HepG2 (cell line): ENCODE measurements at regions not wholly inside any gene's neighbourhood (a gene's known extent, or its start where the extent isn't known, plus 50 kb on each side); places are given as distances from the start of the nearest gene placed in this dataset.

Experiments
- ATAC-seq: fragments of 200-7000 bp; cut with Tn5 transposase; 3 replicates; pipeline ENCODE4 v1.9.1; 2020; ENCODE audit warnings: mild to moderate bottlenecking, moderate library complexity
- BruUV-seq: library from RNA; stranded (reverse); fragments of 400-500 nt; replicated peaks from 2 replicates; lab custom pipeline; 2021; lab: Mats Ljungman, UMichigan
- CTCF ChIA-PET: fragments of 300-600 bp; formaldehyde crosslinking; extraction: SDS; loops from one replicate; lab custom pipeline; 2021; ENCODE audit warnings: low total read pairs, inconsistent platforms, low intra/inter-chr PET ratio; lab: Yijun Ruan, JAX
- POLR2A ChIA-PET: fragments of 350-600 bp; sonication (Branson Sonifier 250); formaldehyde crosslinking; loops from one replicate; lab custom pipeline; 2020; ENCODE audit warnings: antibody characterized with exemption, inconsistent platforms; lab: Yijun Ruan, JAX
- DNase-seq: peaks from one replicate; pipeline ENCODE4 v3.0.0-alpha.2; 2015; ENCODE audit warnings: low spot score
- FAIRE-seq: peaks from 3 replicates; lab custom pipeline; 2011; peaks lifted over from hg19 to GRCh38; lab: Jason Lieb, UNC
- H2AFZ ChIP-seq: one replicate; pipeline ENCODE4 v1.6.1; 2011; ENCODE audit warnings: low read length, inconsistent platforms
- H3K27ac ChIP-seq: fragments of 300-600 bp; 3 replicates; pipeline ENCODE4 v1.8.0; 2011; ENCODE audit warnings: mixed run types, mild to moderate bottlenecking, mixed read lengths, low read length, inconsistent platforms; ENCODE audit not compliant: insufficient read depth; ENCODE audit errors: extremely low read length
- H3K27me3 ChIP-seq, 2 experiments: fragments of 200-600 bp in 1 of 2; 2 replicates in 1 of 2; 3 replicates in 1 of 2; pipeline versions ENCODE4 v1.6.0 to v1.8.0; 2011; ENCODE audit warnings: low read length in 2 of 2, mild to moderate bottlenecking in 2 of 2, moderate library complexity in 2 of 2, inconsistent platforms in 1 of 2; ENCODE audit not compliant: insufficient read depth in 2 of 2, control insufficient read depth in 1 of 2
- H3K36me3 ChIP-seq, 2 experiments: fragments of 200-600 bp in 1 of 2; replicated peaks in 1 of 2; 2 replicates in 1 of 2; 3 replicates in 1 of 2; pipeline versions ENCODE4 v1.5.1 to v1.8.0; 2011; ENCODE audit warnings: low read length in 2 of 2, inconsistent platforms in 1 of 2; ENCODE audit not compliant: insufficient read depth in 2 of 2, control insufficient read depth in 1 of 2
- H3K4me1 ChIP-seq: 2 replicates; pipeline ENCODE4 v1.5.1; 2012; ENCODE audit warnings: low read length, inconsistent platforms; ENCODE audit not compliant: insufficient read depth
- H3K4me2 ChIP-seq: 2 replicates; pipeline ENCODE4 v1.6.0; 2011; ENCODE audit warnings: low read depth, low read length, inconsistent platforms
- H3K4me3 ChIP-seq, 3 experiments: fragments of 200-600 bp in 1 of 3; sonication (generic), shearing (Covaris generic) in 1 of 3; replicated peaks in 1 of 3; 2 replicates each; pipeline ENCODE4 v1.5.1; 2011 to 2016; ENCODE audit warnings: low read length in 3 of 3, inconsistent platforms in 2 of 3, low read depth in 2 of 3, mild to moderate bottlenecking in 2 of 3, control low read depth in 1 of 3, mixed read lengths in 1 of 3; ENCODE audit not compliant: insufficient read depth in 1 of 3
- H3K79me2 ChIP-seq: one replicate; pipeline ENCODE4 v1.6.1; 2011; ENCODE audit warnings: low read length, inconsistent platforms; ENCODE audit not compliant: insufficient read depth
- H3K9ac ChIP-seq: 2 replicates; pipeline ENCODE4 v1.6.0; 2011; ENCODE audit warnings: mild to moderate bottlenecking, low read depth, low read length, inconsistent platforms; ENCODE audit not compliant: insufficient read depth
- H3K9me3 ChIP-seq: 2 replicates; pipeline ENCODE4 v1.5.1; 2012; ENCODE audit warnings: mild to moderate bottlenecking, low read length
- H4K20me1 ChIP-seq: 2 replicates; pipeline ENCODE4 v1.6.0; 2011; ENCODE audit warnings: inconsistent platforms, mild to moderate bottlenecking, low read length, moderate library complexity; ENCODE audit not compliant: insufficient read depth
- CSRNP1 ChIP-seq: sonication (generic); formaldehyde crosslinking; IDR thresholded peaks from 2 replicates; pipeline ENCODE4 v1.8.1; 2023; ENCODE audit warnings: mild to moderate bottlenecking, missing genetic modification reagents
- PHF8 ChIP-seq: sonication (generic); formaldehyde crosslinking; IDR thresholded peaks from 2 replicates; pipeline ENCODE4 v1.5.0; 2020; ENCODE audit warnings: missing genetic modification reagents
- POGZ ChIP-seq: sonication (generic); formaldehyde crosslinking; IDR thresholded peaks from 2 replicates; pipeline ENCODE4 v1.4.0; 2020; ENCODE audit warnings: mild to moderate bottlenecking, missing genetic modification reagents
- SP1 ChIP-seq, 2 experiments: fragments of 450-650 bp in 1 of 2; sonication (generic) in 1 of 2; formaldehyde crosslinking in 1 of 2; IDR thresholded peaks; 2 replicates each; pipeline versions ENCODE4 v1.4.0 to v1.6.1; 2016 to 2020; ENCODE audit warnings: missing genetic modification reagents in 1 of 2
- STAG1 ChIP-seq: sonication (generic); formaldehyde crosslinking; IDR thresholded peaks from 2 replicates; pipeline ENCODE4 v1.4.0; 2020; ENCODE audit warnings: missing genetic modification reagents
- USF2 ChIP-seq, 2 experiments: sonication (generic) in 1 of 2; formaldehyde crosslinking in 1 of 2; IDR thresholded peaks; 2 replicates each; pipeline versions ENCODE4 v1.5.1 to v1.6.1; 2011 to 2020; ENCODE audit warnings: borderline replicate concordance in 1 of 2, low read depth in 1 of 2, low read length in 1 of 2, mild to moderate bottlenecking in 1 of 2, missing genetic modification reagents in 1 of 2, moderate library complexity in 1 of 2
- ZBTB43 ChIP-seq: sonication (generic); formaldehyde crosslinking; conservative IDR thresholded peaks from 2 replicates; pipeline ENCODE4 v1.4.0; 2020; ENCODE audit warnings: missing genetic modification reagents
- WGBS: methylation state at CpG from one replicate; pipeline ENCODE4 v1.1.6; 2017; ENCODE audit warnings: low lambda C conversion rate; 5-methylcytosine and 5-hydroxymethylcytosine counted together
- in situ Hi-C: cut with HindIII; loops from 2 replicates; pipeline ENCODE4 v1.10.0; 2017; ENCODE audit warnings: low pct_unique_long_range_greater_than_20kb; ENCODE audit not compliant: extremely low pct_ligation_motif_present
- intact Hi-C: fragments of 100-400 bp; cut with micrococcal nuclease; formaldehyde crosslinking; loops from one replicate; pipeline ENCODE4 v1.10.0; 2022; ENCODE audit not compliant: unreplicated experiment

- intact Hi-C loops (no loop called here), in situ Hi-C loops (no loop called here)
- ATAC-seq, result no peak
- H2AFZ ChIP-seq, result no peak overlapping the region
- TF ChIP-seq STAG1 (CRISPR knock-in tag), result no peak
- no peak for TF ChIP-seq USF2 (IDR thresholded peaks at IDR 0.05; ENCODE audit: low read depth, low read length)
- TF ChIP-seq USF2 (CRISPR knock-in tag; IDR thresholded peaks at IDR 0.05; ENCODE audit: borderline replicate concordance), result no peak
- TF ChIP-seq ZBTB43 (CRISPR knock-in tag), result no peak
- no peak for TF ChIP-seq POGZ
- no peak for TF ChIP-seq CSRNP1 (CRISPR knock-in tag)
- no peak for TF ChIP-seq SP1 (IDR thresholded peaks at IDR 0.05)
- TF ChIP-seq SP1 (CRISPR knock-in tag; IDR thresholded peaks at IDR 0.05), result no peak
- TF ChIP-seq PHF8, result no peak
- no peak for DNase-seq
- H3K27me3 ChIP-seq, result no peaks in the 10 kb centered on the region
- H3K9ac ChIP-seq, result no peak overlapping the region
- no peak for FAIRE-seq
- H3K79me2 ChIP-seq, result no peaks in the 10 kb centered on the region
- BruUV-seq, result no TSS peak
- no peak overlapping the region for H3K27ac ChIP-seq
- 40% methylated on average over 1 of the region's 1 CpG for WGBS
- H3K4me3 ChIP-seq, result no peak overlapping the region
- ChIA-PET CTCF (no interaction called here), POLR2A (no interaction called here)
- no peaks in the 10 kb centered on the region for H4K20me1 ChIP-seq
- no peaks in the 10 kb centered on the region for H3K9me3 ChIP-seq
- no peak overlapping the region for H3K4me2 ChIP-seq
- H3K4me1 ChIP-seq, result no peaks in the 10 kb centered on the region
- no peaks in the 10 kb centered on the region for H3K36me3 ChIP-seq
Observed at GRCh38 chr3:94453864-94454263, 391.0 kb downstream of the NSUN3 start.
